ENCODE measurements at regions not wholly inside any gene's neighbourhood (a gene's known extent, or its start where the extent isn't known, plus 50 kb on each side); places are given as distances from the start of the nearest gene placed in this dataset.

GRCh38 chr5:96012399-96012798 is 50.7 kb upstream of the ELL2 start:
- TF ChIP-seq POLR2A (IDR thresholded peaks at IDR 0.05; ENCODE audit: borderline replicate concordance, extremely low read depth, insufficient read depth, insufficient read length), result no peak
- no peak for TF ChIP-seq CTCF (IDR thresholded peaks at IDR 0.05 in 2 of 3, conservative IDR thresholded peaks at IDR 0.05 in 1 of 3; ENCODE audit: borderline replicate concordance in 1 of 3, insufficient read depth in 1 of 3, low read depth in 2 of 3, low read length in 2 of 3)
- TF ChIP-seq ZNF274 (IDR thresholded peaks at IDR 0.05; ENCODE audit: low read depth, low read length), result no peak
- TF ChIP-seq, protein P1, sequence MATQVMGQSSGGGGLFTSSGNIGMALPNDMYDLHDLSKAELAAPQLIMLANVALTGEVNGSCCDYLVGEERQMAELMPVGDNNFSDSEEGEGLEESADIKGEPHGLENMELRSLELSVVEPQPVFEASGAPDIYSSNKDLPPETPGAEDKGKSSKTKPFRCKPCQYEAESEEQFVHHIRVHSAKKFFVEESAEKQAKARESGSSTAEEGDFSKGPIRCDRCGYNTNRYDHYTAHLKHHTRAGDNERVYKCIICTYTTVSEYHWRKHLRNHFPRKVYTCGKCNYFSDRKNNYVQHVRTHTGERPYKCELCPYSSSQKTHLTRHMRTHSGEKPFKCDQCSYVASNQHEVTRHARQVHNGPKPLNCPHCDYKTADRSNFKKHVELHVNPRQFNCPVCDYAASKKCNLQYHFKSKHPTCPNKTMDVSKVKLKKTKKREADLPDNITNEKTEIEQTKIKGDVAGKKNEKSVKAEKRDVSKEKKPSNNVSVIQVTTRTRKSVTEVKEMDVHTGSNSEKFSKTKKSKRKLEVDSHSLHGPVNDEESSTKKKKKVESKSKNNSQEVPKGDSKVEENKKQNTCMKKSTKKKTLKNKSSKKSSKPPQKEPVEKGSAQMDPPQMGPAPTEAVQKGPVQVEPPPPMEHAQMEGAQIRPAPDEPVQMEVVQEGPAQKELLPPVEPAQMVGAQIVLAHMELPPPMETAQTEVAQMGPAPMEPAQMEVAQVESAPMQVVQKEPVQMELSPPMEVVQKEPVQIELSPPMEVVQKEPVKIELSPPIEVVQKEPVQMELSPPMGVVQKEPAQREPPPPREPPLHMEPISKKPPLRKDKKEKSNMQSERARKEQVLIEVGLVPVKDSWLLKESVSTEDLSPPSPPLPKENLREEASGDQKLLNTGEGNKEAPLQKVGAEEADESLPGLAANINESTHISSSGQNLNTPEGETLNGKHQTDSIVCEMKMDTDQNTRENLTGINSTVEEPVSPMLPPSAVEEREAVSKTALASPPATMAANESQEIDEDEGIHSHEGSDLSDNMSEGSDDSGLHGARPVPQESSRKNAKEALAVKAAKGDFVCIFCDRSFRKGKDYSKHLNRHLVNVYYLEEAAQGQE (IDR thresholded peaks at IDR 0.05; ENCODE audit: low read depth), result no peak
- TF ChIP-seq, protein P2, sequence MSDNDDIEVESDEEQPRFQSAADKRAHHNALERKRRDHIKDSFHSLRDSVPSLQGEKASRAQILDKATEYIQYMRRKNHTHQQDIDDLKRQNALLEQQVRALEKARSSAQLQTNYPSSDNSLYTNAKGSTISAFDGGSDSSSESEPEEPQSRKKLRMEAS (IDR thresholded peaks at IDR 0.05), result no peak
- no peak for TF ChIP-seq POLR2AphosphoS5 (IDR thresholded peaks at IDR 0.05; ENCODE audit: low read depth, low read length)
- no peak for TF ChIP-seq EZH2 (IDR thresholded peaks at IDR 0.05)
- no peak for TF ChIP-seq ZBTB33 (IDR thresholded peaks at IDR 0.05; ENCODE audit: extremely low read depth, insufficient replicate concordance, low read length)
- TF ChIP-seq SP1 (IDR thresholded peaks at IDR 0.05; ENCODE audit: low read depth), result no peak

All from HCT116 (cell line).